ENCODE measurements at regions not wholly inside any gene's neighbourhood (a gene's known extent, or its start where the extent isn't known, plus 50 kb on each side); places are given as distances from the start of the nearest gene placed in this dataset.

GRCh38 chr5:15447209-15447608 is 52.8 kb upstream of the FBXL7 start:
- Histone ChIP-seq H3K27me3 (ENCODE audit: insufficient read depth, low read length) (no peaks in the 10 kb centered on the region), H3K9me3 (ENCODE audit: low read depth, low read length) (no peaks in the 10 kb centered on the region), H3K4me1 (ENCODE audit: insufficient read depth, low read length) (no peaks in the 10 kb centered on the region), H3K4me3 (ENCODE audit: low read length) (no peak overlapping the region)

DNA sequence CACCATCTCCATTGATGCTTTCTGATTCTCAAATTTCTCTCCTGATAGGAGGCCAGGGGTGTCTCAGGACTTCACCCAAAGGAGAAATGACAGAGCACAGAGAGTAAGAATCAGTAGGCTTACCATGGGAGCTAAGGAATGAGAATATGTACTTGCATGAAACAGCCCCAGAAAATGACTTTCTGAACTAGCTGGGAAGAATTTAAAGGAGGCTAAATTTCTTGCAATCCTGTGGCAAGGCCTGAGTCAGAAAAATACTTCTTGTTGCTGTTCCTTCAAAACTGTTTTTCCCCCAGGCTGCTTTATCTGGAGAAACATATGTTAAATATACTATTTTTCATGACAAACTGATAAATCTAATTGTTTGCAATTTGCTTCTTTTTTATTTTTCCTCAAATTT is 53.4 kb upstream of the FBXL7 start:
- H3K9me3 ChIP-seq (ENCODE audit: low read depth, low read length), result no peaks in the 10 kb centered on the region
- H3K27me3 ChIP-seq (ENCODE audit: insufficient read depth, low read length), result no peaks in the 10 kb centered on the region
- no peak overlapping the region for H3K4me3 ChIP-seq (ENCODE audit: low read length)
- H3K4me1 ChIP-seq (ENCODE audit: insufficient read depth, low read length), result no peaks in the 10 kb centered on the region

DNA sequence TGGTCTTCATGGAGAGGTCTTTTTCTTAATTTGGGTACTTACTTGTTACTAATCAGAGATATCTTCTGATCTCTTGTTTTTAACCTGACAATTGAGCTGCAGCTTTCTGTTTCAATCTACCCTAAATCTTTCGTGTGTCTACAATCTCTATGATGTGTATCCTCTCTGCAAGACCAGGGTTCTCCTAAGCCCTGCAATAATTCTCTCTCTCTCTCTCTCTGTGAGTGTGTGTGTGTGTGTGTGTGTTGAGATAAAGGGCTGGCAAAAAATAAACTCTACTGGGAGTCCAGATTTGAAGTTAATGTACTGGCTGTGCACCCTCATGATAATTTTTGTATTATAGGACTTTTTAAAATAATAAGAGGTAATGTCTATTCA is 57.8 kb upstream of the FBXL7 start:
- no peaks in the 10 kb centered on the region for H3K27me3 ChIP-seq (ENCODE audit: insufficient read depth, low read length)
- no peak overlapping the region for H3K4me3 ChIP-seq (ENCODE audit: low read length)
- H3K9me3 ChIP-seq (ENCODE audit: low read depth, low read length), result no peaks in the 10 kb centered on the region
- no peaks in the 10 kb centered on the region for H3K4me1 ChIP-seq (ENCODE audit: insufficient read depth, low read length)

GRCh38 chr5:15441433-15442192 is 58.4 kb upstream of the FBXL7 start:
- Histone ChIP-seq H3K9me3 (ENCODE audit: low read depth, low read length) (no peaks in the 10 kb centered on the region), H3K27me3 (ENCODE audit: insufficient read depth, low read length) (no peaks in the 10 kb centered on the region), H3K4me3 (ENCODE audit: low read length) (no peak overlapping the region), H3K4me1 (ENCODE audit: insufficient read depth, low read length) (no peaks in the 10 kb centered on the region)

- Histone ChIP-seq H3K4me3 (ENCODE audit: low read length) (no peak overlapping the region), H3K27me3 (ENCODE audit: insufficient read depth, low read length) (no peaks in the 10 kb centered on the region), H3K9me3 (ENCODE audit: low read depth, low read length) (no peaks in the 10 kb centered on the region), H3K4me1 (ENCODE audit: insufficient read depth, low read length) (no peaks in the 10 kb centered on the region)
Measured at GRCh38 chr5:15440434-15440833, 59.5 kb upstream of the FBXL7 start.

DNA sequence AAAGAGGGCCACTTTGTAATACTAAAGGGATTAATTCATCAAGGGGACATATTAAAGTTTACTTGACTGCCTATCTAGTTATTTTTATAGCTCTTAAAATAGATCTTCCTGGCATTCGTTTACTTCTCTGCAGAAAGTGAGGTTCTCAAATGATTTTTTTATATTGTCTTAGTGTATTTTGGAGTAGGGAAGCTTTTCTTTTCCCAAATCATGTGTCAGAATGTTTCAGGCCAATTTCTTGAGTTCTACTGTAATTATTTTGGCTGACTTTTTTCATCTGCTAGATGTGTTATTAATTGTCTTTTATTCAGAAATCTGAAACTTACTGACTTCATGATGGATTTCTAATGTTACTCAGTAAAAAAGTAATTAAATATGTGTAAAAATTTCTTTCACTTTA is 60.2 kb upstream of the FBXL7 start:
- Histone ChIP-seq H3K9me3 (ENCODE audit: low read depth, low read length) (no peaks in the 10 kb centered on the region), H3K4me3 (ENCODE audit: low read length) (no peak overlapping the region), H3K4me1 (ENCODE audit: insufficient read depth, low read length) (no peaks in the 10 kb centered on the region), H3K27me3 (ENCODE audit: insufficient read depth, low read length) (no peaks in the 10 kb centered on the region)

GRCh38 chr5:15433709-15434108 is 66.3 kb upstream of the FBXL7 start:
- H3K4me1 ChIP-seq (ENCODE audit: insufficient read depth, low read length), result no peaks in the 10 kb centered on the region
- H3K27me3 ChIP-seq (ENCODE audit: insufficient read depth, low read length), result no peaks in the 10 kb centered on the region
- no peaks in the 10 kb centered on the region for H3K9me3 ChIP-seq (ENCODE audit: low read depth, low read length)
- no peak overlapping the region for H3K4me3 ChIP-seq (ENCODE audit: low read length)

GRCh38 chr5:15431923-15432322 is 68.1 kb upstream of the FBXL7 start:
- no peaks in the 10 kb centered on the region for H3K4me1 ChIP-seq (ENCODE audit: insufficient read depth, low read length)
- no peaks in the 10 kb centered on the region for H3K9me3 ChIP-seq (ENCODE audit: low read depth, low read length)
- no peaks in the 10 kb centered on the region for H3K27me3 ChIP-seq (ENCODE audit: insufficient read depth, low read length)
- H3K4me3 ChIP-seq (ENCODE audit: low read length), result no peak overlapping the region

GRCh38 chr5:15425766-15426165 is 74.2 kb upstream of the FBXL7 start:
- Histone ChIP-seq H3K4me1 (ENCODE audit: insufficient read depth, low read length) (no peaks in the 10 kb centered on the region), H3K4me3 (ENCODE audit: low read length) (no peak overlapping the region), H3K27me3 (ENCODE audit: insufficient read depth, low read length) (no peaks in the 10 kb centered on the region), H3K9me3 (ENCODE audit: low read depth, low read length) (no peaks in the 10 kb centered on the region)

GRCh38 chr5:15424769-15425168 is 75.2 kb upstream of the FBXL7 start:
- Histone ChIP-seq H3K9me3 (ENCODE audit: low read depth, low read length) (no peaks in the 10 kb centered on the region), H3K4me1 (ENCODE audit: insufficient read depth, low read length) (no peaks in the 10 kb centered on the region), H3K4me3 (ENCODE audit: low read length) (no peak overlapping the region), H3K27me3 (ENCODE audit: insufficient read depth, low read length) (no peaks in the 10 kb centered on the region)

GRCh38 chr5:15421921-15422412 is 78.0 kb upstream of the FBXL7 start:
- Histone ChIP-seq H3K9me3 (ENCODE audit: low read depth, low read length) (no peaks in the 10 kb centered on the region), H3K4me1 (ENCODE audit: insufficient read depth, low read length) (no peaks in the 10 kb centered on the region), H3K4me3 (ENCODE audit: low read length) (no peak overlapping the region)

DNA sequence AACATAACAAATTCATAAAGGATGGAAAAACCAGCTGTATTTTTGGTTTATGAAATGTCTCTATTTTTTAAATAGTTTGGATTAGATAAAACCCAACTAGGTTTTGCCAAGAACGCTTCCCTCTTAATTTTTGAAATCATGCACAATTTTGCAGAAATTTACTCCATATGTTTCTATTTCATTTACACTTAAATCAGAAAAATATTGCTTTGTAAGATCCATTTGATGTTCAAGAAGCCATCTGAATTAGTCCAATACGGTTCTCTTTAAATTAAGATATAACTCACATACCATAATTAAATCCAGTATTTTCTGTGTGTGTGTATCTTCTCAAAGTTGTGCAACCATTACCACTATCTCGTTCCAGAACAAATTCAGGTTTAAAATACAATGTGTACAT is 78.6 kb upstream of the FBXL7 start:
- no peaks in the 10 kb centered on the region for H3K4me1 ChIP-seq (ENCODE audit: insufficient read depth, low read length)
- no peaks in the 10 kb centered on the region for H3K27me3 ChIP-seq (ENCODE audit: insufficient read depth, low read length)
- H3K9me3 ChIP-seq (ENCODE audit: low read depth, low read length), result no peaks in the 10 kb centered on the region
- H3K4me3 ChIP-seq (ENCODE audit: low read length), result no peak overlapping the region

More at GRCh38 chr5:15421921-15422412, 78.0 kb upstream of the FBXL7 start:
- no peaks in the 10 kb centered on the region for H3K27me3 ChIP-seq (ENCODE audit: insufficient read depth, low read length)

DNA sequence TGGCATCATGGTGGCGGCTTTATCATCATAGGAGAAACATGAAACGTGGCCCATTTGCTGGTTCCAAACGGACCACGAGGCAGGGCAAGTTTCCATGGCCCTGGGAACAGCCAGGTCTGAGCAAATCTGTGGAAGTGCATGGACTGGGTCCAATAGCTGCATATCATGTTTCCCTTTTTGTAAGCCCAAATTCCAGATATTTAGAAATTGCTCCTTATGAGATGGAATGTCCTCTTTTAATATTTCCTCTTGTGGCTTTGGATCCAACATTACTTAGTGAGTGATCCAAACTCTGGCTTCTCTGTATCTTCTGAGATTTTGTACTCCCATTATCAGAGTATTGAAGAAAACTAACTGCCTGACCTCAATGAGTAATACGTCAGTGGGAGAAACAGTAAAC is 79.8 kb upstream of the FBXL7 start:
- no peaks in the 10 kb centered on the region for H3K4me1 ChIP-seq (ENCODE audit: insufficient read depth, low read length)
- H3K9me3 ChIP-seq (ENCODE audit: low read depth, low read length), result peaks cover under 1% of the 10 kb centered on the region
- H3K4me3 ChIP-seq (ENCODE audit: low read length), result no peak overlapping the region
- no peaks in the 10 kb centered on the region for H3K27me3 ChIP-seq (ENCODE audit: insufficient read depth, low read length)

- no peak overlapping the region for H3K4me3 ChIP-seq (ENCODE audit: low read length)
- no peaks in the 10 kb centered on the region for H3K27me3 ChIP-seq (ENCODE audit: insufficient read depth, low read length)
- H3K9me3 ChIP-seq (ENCODE audit: low read depth, low read length), result peaks cover 12% of the 10 kb centered on the region
- no peaks in the 10 kb centered on the region for H3K4me1 ChIP-seq (ENCODE audit: insufficient read depth, low read length)
Measured at GRCh38 chr5:15417156-15417555, 82.8 kb upstream of the FBXL7 start.

DNA sequence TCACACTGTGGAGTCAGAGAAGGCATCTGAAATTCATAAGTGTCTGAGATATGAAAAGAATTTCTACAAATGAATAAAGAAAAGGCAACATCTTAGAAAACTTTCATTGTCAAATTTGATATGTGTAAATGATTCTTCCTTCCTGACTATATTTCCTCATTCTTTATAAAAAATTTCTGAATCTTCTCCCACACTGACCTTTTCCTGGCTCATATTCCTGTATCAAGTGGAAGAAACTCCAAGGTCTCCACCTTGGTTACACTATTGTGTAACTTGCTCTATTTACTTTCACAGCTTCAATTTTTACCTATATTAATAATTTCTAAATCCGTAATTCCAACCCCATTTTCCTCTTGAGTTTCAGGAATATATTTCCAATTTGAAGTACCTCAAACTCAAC is 93.5 kb upstream of the FBXL7 start:
- Histone ChIP-seq H3K9me3 (ENCODE audit: low read depth, low read length) (no peaks in the 10 kb centered on the region), H3K4me3 (ENCODE audit: low read length) (no peak overlapping the region), H3K27me3 (ENCODE audit: insufficient read depth, low read length) (no peaks in the 10 kb centered on the region), H3K4me1 (ENCODE audit: insufficient read depth, low read length) (no peaks in the 10 kb centered on the region)

DNA sequence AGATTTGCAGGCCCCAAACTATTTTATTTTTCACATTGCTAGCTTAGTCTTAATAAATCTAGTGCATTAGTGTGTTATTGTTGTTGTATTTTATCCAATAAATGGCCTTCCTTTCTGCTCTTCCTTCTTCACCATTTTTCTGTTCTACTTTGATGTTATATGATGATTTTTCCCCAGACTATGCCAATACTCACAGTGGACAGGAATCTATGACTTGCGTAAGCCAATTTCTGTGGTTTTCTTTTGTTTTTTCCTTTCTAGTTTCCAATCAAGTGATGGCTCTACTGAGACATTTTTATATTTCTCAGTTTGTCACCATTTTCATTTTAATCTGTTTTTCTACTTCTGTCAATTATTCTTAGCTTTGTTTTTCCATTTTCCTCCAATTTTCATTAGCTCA is 106.8 kb upstream of the FBXL7 start:
- H3K4me3 ChIP-seq (ENCODE audit: low read length), result no peak overlapping the region
- no peaks in the 10 kb centered on the region for H3K27me3 ChIP-seq (ENCODE audit: insufficient read depth, low read length)
- H3K9me3 ChIP-seq (ENCODE audit: low read depth, low read length), result no peaks in the 10 kb centered on the region
- H3K4me1 ChIP-seq (ENCODE audit: insufficient read depth, low read length), result no peaks in the 10 kb centered on the region
